GM12878 (cell line): ENCODE measurements at regions not wholly inside any gene's neighbourhood (a gene's known extent, or its start where the extent isn't known, plus 50 kb on each side); places are given as distances from the start of the nearest gene placed in this dataset.
"Not testable (repeated sequence)": the region's sequence is repeated elsewhere in the genome, so short reads cannot be mapped to it uniquely, and the experiment has no call there.

Experiments used
- ATAC-seq: fragments of 200-7000 bp; cut with Tn5 transposase; 3 replicates; pipeline ENCODE4 v1.9.1; 2020; ENCODE audit warnings: mild to moderate bottlenecking, moderate library complexity
- BruUV-seq: library from RNA; stranded (reverse); fragments of 400-500 nt; replicated peaks from 2 replicates; lab custom pipeline; 2021; lab: Mats Ljungman, UMichigan
- CTCF ChIA-PET: fragments of 300-600 bp; sonication (Branson Sonifier 250); formaldehyde crosslinking; extraction: SDS; loops from one replicate; lab custom pipeline; 2021; ENCODE audit warnings: inconsistent platforms; lab: Yijun Ruan, JAX
- POLR2A ChIA-PET: fragments of 350-600 bp; formaldehyde crosslinking; extraction: SDS; loops from one replicate; lab custom pipeline; 2021; ENCODE audit warnings: inconsistent platforms; lab: Charles Lee
- RAD21 ChIA-PET: fragments of 300-600 bp; sonication (Branson Sonifier 250); formaldehyde crosslinking; loops from one replicate; lab custom pipeline; 2023; ENCODE audit warnings: antibody characterized with exemption; ENCODE audit not compliant: unreplicated experiment; lab: Charles Lee
- SMC1A ChIA-PET: fragments of 300-600 bp; sonication (Branson Sonifier 250); formaldehyde crosslinking; loops from one replicate; lab custom pipeline; 2023; ENCODE audit not compliant: unreplicated experiment, uncharacterized antibody; lab: Charles Lee
- DNase-seq: peaks from one replicate; pipeline ENCODE4 v3.0.0-alpha.2; 2011; ENCODE audit warnings: low read depth, low spot score
- FAIRE-seq: peaks from 3 replicates; lab custom pipeline; 2011; peaks lifted over from hg19 to GRCh38; lab: Jason Lieb, UNC
- H2AFZ ChIP-seq: 2 replicates; pipeline ENCODE4 v1.6.0; 2011; ENCODE audit warnings: low read depth, low read length, control low read depth; ENCODE audit not compliant: control insufficient read depth
- H3K27ac ChIP-seq: 2 replicates; pipeline ENCODE4 v1.5.1; 2011; ENCODE audit warnings: control low read depth; ENCODE audit not compliant: control insufficient read depth, insufficient read depth
- H3K27me3 ChIP-seq, 2 experiments: replicated peaks in 1 of 2; 2 replicates each; pipeline versions ENCODE4 v1.6.0 to v1.6.1; 2011; ENCODE audit warnings: low read length in 1 of 2; ENCODE audit not compliant: control insufficient read depth in 2 of 2, insufficient read depth in 2 of 2
- H3K36me3 ChIP-seq, 2 experiments: 2 replicates each; pipeline ENCODE4 v1.5.1; 2011; ENCODE audit warnings: low read length in 1 of 2; ENCODE audit not compliant: control insufficient read depth in 2 of 2, insufficient read depth in 2 of 2
- H3K4me1 ChIP-seq: 2 replicates; pipeline ENCODE4 v1.6.1; 2011; ENCODE audit warnings: mild to moderate bottlenecking, low read length, moderate library complexity, mixed read lengths; ENCODE audit not compliant: control insufficient read depth, insufficient read depth
- H3K4me2 ChIP-seq: 2 replicates; pipeline ENCODE4 v1.6.0; 2011; ENCODE audit warnings: control low read depth; ENCODE audit not compliant: control insufficient read depth, insufficient read depth
- H3K4me3 ChIP-seq: fragments of 200-600 bp; sonication (generic); 2 replicates; pipeline ENCODE4 v1.5.1; 2016
- H3K79me2 ChIP-seq: 2 replicates; pipeline ENCODE4 v1.6.0; 2011; ENCODE audit warnings: low read length; ENCODE audit not compliant: control insufficient read depth, insufficient read depth
- H3K9ac ChIP-seq: 2 replicates; pipeline ENCODE4 v1.8.0; 2011; ENCODE audit warnings: low read length, control low read depth, mixed read lengths; ENCODE audit not compliant: control insufficient read depth, insufficient read depth
- H3K9me3 ChIP-seq: replicated peaks from 3 replicates; pipeline ENCODE4 v1.5.1; 2011; ENCODE audit warnings: mild to moderate bottlenecking, low read length; ENCODE audit not compliant: control insufficient read depth, insufficient read depth
- H4K20me1 ChIP-seq: 2 replicates; pipeline ENCODE4 v1.6.0; 2011; ENCODE audit not compliant: control insufficient read depth, insufficient read depth
- WGBS: methylation state at CpG from one replicate; pipeline ENCODE4 v1.1.6; 2016; ENCODE audit warnings: low lambda C conversion rate; ENCODE audit not compliant: insufficient replicate concordance, insufficient coverage; ENCODE audit errors: missing lambda C conversion rate; 5-methylcytosine and 5-hydroxymethylcytosine counted together
- in situ Hi-C: fragments of 300-500 bp; cut with MboI; formaldehyde crosslinking; loops from 9 replicates; pipeline ENCODE4 v1.14.3; 2018; ENCODE audit warnings: mixed read lengths
- intact Hi-C: fragments of 100-400 bp; cut with micrococcal nuclease; formaldehyde crosslinking; loops from one replicate; pipeline ENCODE4 v1.14.2; 2022; ENCODE audit not compliant: unreplicated experiment

DNA sequence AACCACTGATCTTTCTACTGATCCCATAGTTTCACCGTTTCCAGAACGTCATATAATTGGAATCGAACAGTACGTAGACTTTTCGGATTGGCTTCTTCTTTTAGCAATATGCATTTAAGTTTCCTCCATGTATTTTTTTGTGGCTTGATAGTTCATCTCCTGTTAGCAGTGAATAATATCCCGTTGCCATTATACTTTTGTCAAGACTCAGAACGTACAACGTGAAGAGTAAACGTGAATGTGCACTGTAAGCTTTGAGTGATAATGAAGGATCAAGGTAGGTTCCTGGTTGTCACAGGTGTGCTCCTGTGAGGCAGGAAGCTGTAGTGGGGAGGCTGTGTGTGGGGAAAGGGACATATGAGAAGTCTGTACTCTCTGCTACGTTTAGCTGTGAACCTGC is 1463.7 kb downstream of the FOXD4L5 start:
- POLR2A ChIA-PET, H3K9me3 ChIP-seq, RAD21 ChIA-PET, in situ Hi-C loops, intact Hi-C loops, H4K20me1 ChIP-seq, H3K4me2 ChIP-seq, H3K4me1 ChIP-seq, CTCF ChIA-PET, SMC1A ChIA-PET, H3K27ac ChIP-seq, FAIRE-seq, H3K36me3 ChIP-seq, H2AFZ ChIP-seq, H3K4me3 ChIP-seq, H3K27me3 ChIP-seq, H3K9ac ChIP-seq, BruUV-seq, ATAC-seq: not testable (repeated sequence)
- peak; percentile 11 for DNase-seq
- WGBS, result 48% methylated on average over 10 of the region's 10 CpGs
- H3K79me2 ChIP-seq, result peaks cover 17% of the 10 kb centered on the region

DNA sequence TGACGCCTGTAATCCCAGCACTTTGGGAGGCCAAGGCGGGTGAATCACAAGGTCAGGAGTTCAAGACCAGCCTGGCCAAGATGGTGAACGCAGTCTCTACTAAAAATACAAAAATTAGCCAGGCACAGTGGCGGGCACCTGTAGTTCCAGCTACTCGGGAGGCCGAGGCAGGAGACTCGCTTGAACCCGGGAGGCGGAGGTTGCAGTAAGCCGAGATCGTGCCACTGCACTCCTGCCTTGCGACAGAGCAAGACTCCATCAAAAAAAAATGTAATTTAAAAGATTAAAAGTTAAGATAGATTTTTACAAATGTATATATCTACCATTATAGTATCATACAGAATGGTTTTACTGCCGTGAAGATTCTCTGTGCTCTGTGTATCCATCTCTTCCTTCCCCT is 1464.1 kb downstream of the FOXD4L5 start:
- H3K9me3 ChIP-seq, H3K4me1 ChIP-seq, H3K27me3 ChIP-seq, H3K36me3 ChIP-seq, H3K27ac ChIP-seq, H2AFZ ChIP-seq, in situ Hi-C loops, ATAC-seq, H3K4me3 ChIP-seq, SMC1A ChIA-PET, CTCF ChIA-PET, POLR2A ChIA-PET, H4K20me1 ChIP-seq, DNase-seq, intact Hi-C loops, H3K4me2 ChIP-seq, RAD21 ChIA-PET, BruUV-seq, FAIRE-seq, H3K9ac ChIP-seq: not testable (repeated sequence)
- 74% methylated on average over 13 of the region's 13 CpGs for WGBS
- peaks cover 17% of the 10 kb centered on the region for H3K79me2 ChIP-seq

DNA sequence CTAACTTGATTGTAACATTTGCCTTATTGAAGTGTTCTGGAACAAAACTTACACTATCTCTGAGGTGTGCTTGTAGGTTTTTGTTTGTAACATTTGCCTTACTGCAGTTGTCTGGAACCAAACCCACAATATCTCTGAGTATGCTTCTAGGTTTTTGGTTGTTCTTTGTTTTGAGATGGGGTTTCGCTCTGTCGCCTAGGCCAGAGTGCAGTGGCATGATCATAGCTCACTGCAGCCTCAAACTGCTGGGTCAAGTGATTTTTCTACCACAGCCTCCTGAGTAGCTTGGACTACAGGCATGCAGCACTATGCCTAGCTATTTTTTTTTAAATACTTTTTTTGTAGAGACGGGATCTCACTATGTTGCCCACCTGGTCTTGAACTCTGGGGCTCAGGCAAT is 1464.6 kb downstream of the FOXD4L5 start:
- H3K27ac ChIP-seq, RAD21 ChIA-PET, H3K27me3 ChIP-seq, H3K36me3 ChIP-seq, FAIRE-seq, H3K9me3 ChIP-seq, POLR2A ChIA-PET, H3K4me2 ChIP-seq, H2AFZ ChIP-seq, H4K20me1 ChIP-seq, H3K4me1 ChIP-seq, SMC1A ChIA-PET, ATAC-seq, intact Hi-C loops, BruUV-seq, in situ Hi-C loops, CTCF ChIA-PET, H3K9ac ChIP-seq: not testable (repeated sequence)
- Histone ChIP-seq H3K79me2 (peaks cover 17% of the 10 kb centered on the region), H3K4me3 (peak overlapping the region; percentile 1; the same call in 1 of the 2 replicates)
- peak; percentile 31 for DNase-seq
- 48% methylated on average over 3 of the region's 3 CpGs for WGBS
